ENCODE measurements at regions not wholly inside any gene's neighbourhood (a gene's known extent, or its start where the extent isn't known, plus 50 kb on each side); places are given as distances from the start of the nearest gene placed in this dataset.

DNA sequence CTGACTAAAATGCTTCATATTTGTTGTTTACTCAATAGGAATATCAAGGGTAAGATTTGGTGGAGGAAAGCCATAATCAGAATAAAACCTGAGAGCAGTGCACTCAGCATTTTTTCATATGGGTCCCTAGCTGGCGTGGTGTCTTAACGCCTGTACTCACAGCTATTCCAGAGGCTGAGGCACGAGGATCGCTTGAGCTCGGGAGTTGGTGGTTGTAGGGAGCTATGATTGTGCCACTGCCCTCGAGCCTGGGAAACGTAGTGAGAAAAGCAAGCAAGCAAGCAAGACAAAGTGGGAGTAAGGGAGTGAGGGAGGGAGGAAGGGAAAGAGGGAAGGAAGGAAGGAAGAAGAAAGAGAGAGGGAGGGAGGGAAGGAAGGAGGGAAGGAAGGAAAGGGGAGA, 242.5 kb downstream of the OR4C45 start:
- TF ChIP-seq CTCF (IDR thresholded peaks at IDR 0.05; ENCODE audit: low read depth, low read length) (no peak), EZH2phosphoT487 (IDR thresholded peaks at IDR 0.05; ENCODE audit: low read depth) (no peak)

Data from OCI-LY3 (cell line).